DOHH2 (cell line): ENCODE measurements at regions not wholly inside any gene's neighbourhood (a gene's known extent, or its start where the extent isn't known, plus 50 kb on each side); places are given as distances from the start of the nearest gene placed in this dataset.

Experiments used
- EZH2phosphoT487 ChIP-seq: fragments of 200-600 bp; sonication (generic); IDR thresholded peaks from 2 replicates; pipeline ENCODE4 v1.6.1; 2017; ENCODE audit warnings: borderline replicate concordance, mild to moderate bottlenecking, antibody characterized with exemption, low read length, moderate library complexity, mixed read lengths
- TF ChIP-seq, protein P1 (sequence below): fragments of 200-600 bp; sonication (generic); IDR thresholded peaks from one replicate; pipeline ENCODE4 v1.5.1; 2014; ENCODE audit warnings: antibody characterized with exemption, mild to moderate bottlenecking, low read depth, low read length; ENCODE audit not compliant: poor library complexity, severe bottlenecking

- TF ChIP-seq, protein P1, sequence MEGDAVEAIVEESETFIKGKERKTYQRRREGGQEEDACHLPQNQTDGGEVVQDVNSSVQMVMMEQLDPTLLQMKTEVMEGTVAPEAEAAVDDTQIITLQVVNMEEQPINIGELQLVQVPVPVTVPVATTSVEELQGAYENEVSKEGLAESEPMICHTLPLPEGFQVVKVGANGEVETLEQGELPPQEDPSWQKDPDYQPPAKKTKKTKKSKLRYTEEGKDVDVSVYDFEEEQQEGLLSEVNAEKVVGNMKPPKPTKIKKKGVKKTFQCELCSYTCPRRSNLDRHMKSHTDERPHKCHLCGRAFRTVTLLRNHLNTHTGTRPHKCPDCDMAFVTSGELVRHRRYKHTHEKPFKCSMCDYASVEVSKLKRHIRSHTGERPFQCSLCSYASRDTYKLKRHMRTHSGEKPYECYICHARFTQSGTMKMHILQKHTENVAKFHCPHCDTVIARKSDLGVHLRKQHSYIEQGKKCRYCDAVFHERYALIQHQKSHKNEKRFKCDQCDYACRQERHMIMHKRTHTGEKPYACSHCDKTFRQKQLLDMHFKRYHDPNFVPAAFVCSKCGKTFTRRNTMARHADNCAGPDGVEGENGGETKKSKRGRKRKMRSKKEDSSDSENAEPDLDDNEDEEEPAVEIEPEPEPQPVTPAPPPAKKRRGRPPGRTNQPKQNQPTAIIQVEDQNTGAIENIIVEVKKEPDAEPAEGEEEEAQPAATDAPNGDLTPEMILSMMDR: no peak
- TF ChIP-seq EZH2phosphoT487: no peak
Measured at GRCh38 chr17:51442088-51442865, 181.9 kb downstream of the UTP18 start.
